ENCODE measurements at regions not wholly inside any gene's neighbourhood (a gene's known extent, or its start where the extent isn't known, plus 50 kb on each side); places are given as distances from the start of the nearest gene placed in this dataset.

DNA sequence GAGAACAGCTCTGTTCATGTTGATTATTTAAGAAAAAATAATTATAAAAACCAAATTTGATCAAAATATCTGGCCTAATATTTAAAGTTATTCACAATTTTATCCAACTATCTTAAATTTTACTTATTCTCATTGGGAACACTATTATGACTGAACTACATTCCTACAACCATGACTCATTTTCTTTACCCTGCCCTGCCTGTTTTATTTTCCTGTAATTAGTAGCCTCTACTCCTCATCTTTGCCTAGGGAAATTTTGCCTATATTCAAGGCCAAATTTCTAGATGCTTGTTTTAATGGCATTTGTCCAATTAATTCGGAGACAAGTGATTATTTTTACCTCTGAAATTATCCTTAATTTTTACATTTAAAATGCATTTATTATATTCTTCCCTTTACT is 289.7 kb upstream of the TMEM229A start:
- no peak for DNase-seq (ENCODE audit: low spot score)

DNA sequence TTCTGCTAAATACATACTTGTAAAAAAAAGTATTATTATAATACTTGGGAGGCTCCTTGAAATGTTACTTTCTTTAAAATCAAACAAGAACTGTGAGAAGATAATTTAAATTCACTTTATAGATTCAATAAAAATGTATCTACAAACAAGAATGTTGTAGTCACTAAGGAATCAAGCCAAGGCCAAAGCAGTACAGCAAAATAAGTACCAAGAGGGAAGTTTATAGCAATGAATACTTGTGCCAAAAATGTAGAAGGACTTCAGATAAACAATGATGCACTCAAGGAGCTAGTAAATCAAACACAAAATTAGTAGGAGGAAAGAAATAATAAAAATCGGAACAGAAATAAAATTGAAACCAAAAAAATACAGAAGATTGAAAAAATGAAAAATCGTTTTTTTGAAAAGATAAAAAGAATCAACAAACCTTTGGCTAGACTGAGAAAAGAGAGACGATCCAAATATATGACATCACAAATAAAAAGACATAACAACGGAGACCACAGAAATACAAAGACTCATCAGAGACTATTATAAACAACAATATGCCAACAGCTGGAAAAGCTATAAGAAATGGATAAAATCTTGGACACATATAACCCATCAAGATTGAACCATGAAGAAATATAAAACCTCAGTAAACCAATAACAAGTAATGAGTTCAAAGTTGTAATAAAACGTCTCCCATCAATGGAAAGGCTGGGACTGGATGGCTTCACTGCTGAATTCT is 286.0 kb upstream of the TMEM229A start:
- in situ Hi-C loops (cut with MboI; ENCODE audit: low sequenced_read_pairs, unreplicated experiment) = no loop called here
- DNase-seq (ENCODE audit: low spot score) = no peak
- no peak for TF ChIP-seq CTCF (IDR thresholded peaks at IDR 0.05; ENCODE audit: borderline replicate concordance, control extremely low read depth, extremely low read depth, insufficient read depth, missing control alignments)

More for the DNA sequence above, 289.7 kb upstream of the TMEM229A start:
- in situ Hi-C loops (cut with MboI; ENCODE audit: low sequenced_read_pairs, unreplicated experiment) = no loop called here
- TF ChIP-seq CTCF (IDR thresholded peaks at IDR 0.05; ENCODE audit: borderline replicate concordance, control extremely low read depth, extremely low read depth, insufficient read depth, missing control alignments) = no peak

GRCh38 chr7:124310934-124311390 is 278.1 kb upstream of the TMEM229A start:
- in situ Hi-C loops (cut with MboI; ENCODE audit: low sequenced_read_pairs, unreplicated experiment) = no loop called here
- DNase-seq (ENCODE audit: low spot score) = no peak
- TF ChIP-seq CTCF (IDR thresholded peaks at IDR 0.05; ENCODE audit: borderline replicate concordance, control extremely low read depth, extremely low read depth, insufficient read depth, missing control alignments) = no peak

- DNase-seq (ENCODE audit: low spot score) = no peak
- TF ChIP-seq CTCF (IDR thresholded peaks at IDR 0.05; ENCODE audit: borderline replicate concordance, control extremely low read depth, extremely low read depth, insufficient read depth, missing control alignments) = no peak
- in situ Hi-C loops (cut with MboI; ENCODE audit: low sequenced_read_pairs, unreplicated experiment) = no loop called here
These were observed 275.5 kb upstream of the TMEM229A start for GRCh38 chr7:124308384-124308783.

- in situ Hi-C loops (cut with MboI; ENCODE audit: low sequenced_read_pairs, unreplicated experiment) = no loop called here
- DNase-seq (ENCODE audit: low spot score) = no peak
- TF ChIP-seq CTCF (IDR thresholded peaks at IDR 0.05; ENCODE audit: borderline replicate concordance, control extremely low read depth, extremely low read depth, insufficient read depth, missing control alignments) = no peak
These were observed 262.4 kb upstream of the TMEM229A start for GRCh38 chr7:124295289-124295688.

- in situ Hi-C loops (cut with MboI; ENCODE audit: low sequenced_read_pairs, unreplicated experiment) = no loop called here
- no peak for TF ChIP-seq CTCF (IDR thresholded peaks at IDR 0.05; ENCODE audit: borderline replicate concordance, control extremely low read depth, extremely low read depth, insufficient read depth, missing control alignments)
- DNase-seq (ENCODE audit: low spot score) = no peak
These were observed 252.1 kb upstream of the TMEM229A start for GRCh38 chr7:124284937-124285336.

Measured in GM13976 (cell line).